ENCODE measurements at regions not wholly inside any gene's neighbourhood (a gene's known extent, or its start where the extent isn't known, plus 50 kb on each side); places are given as distances from the start of the nearest gene placed in this dataset.

DNA sequence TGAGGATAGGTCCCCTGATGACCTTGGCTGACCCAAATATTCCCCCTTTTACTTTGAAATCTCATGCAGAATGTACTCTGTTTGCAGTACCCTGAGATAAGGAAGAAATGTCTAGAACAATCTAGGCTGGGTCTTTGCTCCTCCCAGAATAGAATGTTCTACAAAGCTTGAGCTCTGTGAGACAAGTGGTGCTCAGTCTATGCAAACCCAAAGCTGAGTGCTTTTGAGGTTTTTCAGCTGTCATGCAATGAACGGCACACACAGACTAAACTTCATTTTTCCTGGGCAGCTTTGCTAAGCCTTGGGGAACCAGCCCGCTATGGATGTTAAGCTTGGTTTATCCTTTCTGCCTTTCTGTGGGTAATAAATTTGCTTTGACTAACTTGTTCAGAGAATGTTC, 513.6 kb downstream of the FAT4 start:
- DNase-seq = no peak

DNA sequence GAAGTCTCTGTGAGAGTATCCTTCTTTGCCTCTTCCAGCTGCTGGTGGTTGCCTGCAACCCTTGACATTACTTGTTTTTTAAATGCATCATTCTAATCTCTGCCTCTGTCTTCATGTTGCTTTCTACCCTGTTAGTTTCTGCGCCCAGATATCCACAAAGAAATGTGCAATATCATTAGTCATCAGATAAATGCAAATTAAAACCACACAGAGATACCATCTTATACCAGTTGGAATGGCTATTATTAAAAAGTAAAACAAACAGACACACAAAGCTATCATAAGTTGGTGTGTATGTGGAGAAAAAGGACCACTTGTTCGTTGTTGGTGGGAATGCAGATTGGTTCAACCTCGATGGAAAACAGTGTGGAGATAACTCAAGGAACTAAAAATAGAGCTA, 517.4 kb downstream of the FAT4 start:
- no peak for DNase-seq

DNA sequence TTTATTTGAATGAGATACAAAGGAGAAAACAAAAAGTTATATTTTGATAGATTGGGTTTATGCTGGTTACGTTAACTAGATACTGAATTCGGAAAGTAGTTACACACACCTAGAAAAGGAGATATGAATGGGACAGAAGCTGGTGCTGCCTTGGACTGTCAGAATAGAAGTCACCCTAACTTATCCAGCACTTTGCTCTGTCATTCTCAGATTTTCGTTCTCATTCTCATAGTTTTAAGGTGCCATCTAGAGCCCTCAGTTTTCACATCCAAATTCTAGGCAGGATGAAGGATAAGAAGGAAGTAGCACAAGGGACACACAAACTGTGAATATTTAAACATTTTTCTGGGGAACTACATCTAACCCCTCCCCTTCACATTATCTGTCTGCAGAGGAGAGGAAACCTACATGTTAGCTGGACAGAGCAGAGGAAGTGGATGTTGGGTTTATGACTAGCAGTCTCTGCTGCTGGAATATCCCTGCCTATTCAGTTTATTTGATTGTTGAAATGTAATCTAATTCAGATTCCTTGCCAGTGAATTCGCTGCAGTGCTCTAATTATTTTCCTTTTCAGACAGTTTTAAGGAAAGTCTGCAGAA, 521.9 kb downstream of the FAT4 start:
- no peak for DNase-seq

DNA sequence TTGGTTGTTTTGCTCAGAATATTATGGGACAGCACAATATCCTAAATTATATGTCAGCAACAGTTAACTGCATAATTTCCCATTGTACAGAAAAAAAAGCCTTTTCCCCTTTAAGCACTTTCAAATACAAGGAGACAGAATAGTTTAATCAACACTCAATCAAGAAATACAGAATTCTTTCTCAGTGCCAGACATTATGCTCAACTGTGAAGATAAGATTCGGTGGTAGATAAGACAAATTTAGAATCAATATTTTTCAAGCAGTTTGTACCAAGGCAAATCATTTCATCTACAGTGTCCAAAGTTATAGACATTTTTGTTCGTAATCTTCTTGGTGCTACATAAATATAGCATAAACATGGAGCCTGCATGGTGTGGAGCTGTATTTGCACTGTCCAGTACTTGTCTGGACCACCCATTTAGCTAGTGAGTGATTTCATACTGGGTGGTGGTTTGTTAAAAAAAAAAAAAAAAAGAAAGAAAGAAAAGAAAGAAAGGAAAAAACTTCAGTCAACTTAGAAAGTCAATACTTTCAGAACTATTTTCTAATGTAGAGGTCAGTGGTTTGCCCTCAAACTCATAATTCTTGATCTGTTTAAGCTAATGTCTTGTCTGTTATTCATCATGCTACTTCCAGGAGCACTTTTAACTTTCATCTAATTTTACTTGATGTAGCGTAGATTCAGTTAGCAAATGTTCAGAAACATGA, 522.9 kb downstream of the FAT4 start:
- no peak for DNase-seq

DNA sequence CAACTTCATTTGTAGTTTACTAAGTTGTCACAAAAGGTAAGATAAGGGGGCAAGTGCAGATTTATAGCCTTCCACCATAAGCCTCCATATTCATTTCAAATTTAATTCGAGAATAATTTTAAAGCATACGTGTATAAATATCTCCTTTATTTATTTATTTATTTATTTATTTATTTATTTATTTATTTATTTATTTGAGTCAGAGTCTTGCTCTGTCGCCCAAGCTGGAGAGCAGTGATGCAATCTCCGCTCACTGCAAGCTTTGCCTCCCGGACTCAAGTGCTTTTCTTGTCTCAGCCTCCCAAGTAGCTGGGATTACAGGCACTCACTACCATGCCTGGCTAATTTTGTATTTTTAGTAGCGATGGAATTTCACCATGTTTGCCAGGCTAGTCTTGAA, 523.4 kb downstream of the FAT4 start:
- no peak for DNase-seq

- no peak for DNase-seq
Measured at GRCh38 chr4:125838924-125839323, 524.2 kb downstream of the FAT4 start.

- no peak for DNase-seq
Measured at GRCh38 chr4:125843947-125844346, 529.2 kb downstream of the FAT4 start.

DNA sequence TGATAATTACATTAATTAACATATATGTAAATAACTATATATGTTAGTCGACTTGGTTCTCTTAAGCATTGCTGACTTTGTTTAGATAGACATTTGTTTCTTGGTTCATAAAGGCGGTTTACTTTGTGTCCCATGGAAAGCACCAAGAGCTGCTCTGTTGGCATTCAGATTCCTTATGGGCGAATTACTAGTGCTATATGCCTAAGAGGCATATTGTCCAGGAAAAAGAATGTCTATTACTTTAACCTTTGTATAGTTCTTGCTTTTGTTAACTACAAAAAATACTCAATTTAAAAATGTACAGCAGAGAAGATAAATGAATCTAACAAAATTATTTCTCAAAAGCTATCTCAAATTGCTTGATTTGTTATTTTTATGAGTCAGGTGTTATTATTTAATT, 532.8 kb downstream of the FAT4 start:
- no peak for DNase-seq

- no peak for DNase-seq
Measured at GRCh38 chr4:125849869-125850268, 535.1 kb downstream of the FAT4 start.

DNA sequence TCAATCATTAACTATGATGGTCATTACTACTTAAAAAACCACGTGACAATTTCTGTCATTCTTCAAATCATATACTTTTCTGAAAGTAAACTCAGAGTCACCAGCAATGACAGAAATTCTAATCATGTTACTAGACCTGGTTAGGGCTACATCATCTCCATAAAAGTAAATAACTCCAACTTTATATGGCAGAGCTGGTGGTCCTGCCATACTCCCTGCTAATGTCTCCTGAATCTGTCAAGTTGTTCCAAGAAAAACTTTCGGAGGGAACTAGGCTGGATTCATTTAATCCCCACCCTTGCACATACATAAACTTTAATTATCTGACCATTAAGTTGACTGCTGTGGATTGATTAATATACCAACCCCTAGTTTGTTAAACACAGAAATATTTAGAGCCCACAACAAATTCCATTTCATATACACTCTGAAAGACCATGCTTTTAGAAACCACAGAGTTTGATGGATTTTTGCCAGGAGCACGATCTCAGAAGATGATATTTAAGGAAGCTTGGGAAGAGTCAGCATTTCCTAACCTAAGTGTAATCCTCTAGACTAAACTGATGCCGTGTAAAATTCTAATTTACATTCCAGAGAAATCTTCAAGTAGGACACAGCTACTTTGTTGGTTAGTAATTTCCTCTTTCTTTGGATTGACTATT, 577.0 kb downstream of the FAT4 start:
- DNase-seq = no peak

GRCh38 chr4:125904802-125905201, 590.0 kb downstream of the FAT4 start:
- DNase-seq = no peak

- DNase-seq = no peak
Measured at GRCh38 chr4:125911058-125911457, 596.3 kb downstream of the FAT4 start.

GRCh38 chr4:125911481-125911880, 596.7 kb downstream of the FAT4 start:
- DNase-seq = no peak

GRCh38 chr4:125917559-125917958, 602.8 kb downstream of the FAT4 start:
- no peak for DNase-seq

GRCh38 chr4:125928652-125929051, 613.9 kb downstream of the FAT4 start:
- DNase-seq = no peak

GRCh38 chr4:125938541-125938940, 623.8 kb downstream of the FAT4 start:
- DNase-seq = no peak

DNA sequence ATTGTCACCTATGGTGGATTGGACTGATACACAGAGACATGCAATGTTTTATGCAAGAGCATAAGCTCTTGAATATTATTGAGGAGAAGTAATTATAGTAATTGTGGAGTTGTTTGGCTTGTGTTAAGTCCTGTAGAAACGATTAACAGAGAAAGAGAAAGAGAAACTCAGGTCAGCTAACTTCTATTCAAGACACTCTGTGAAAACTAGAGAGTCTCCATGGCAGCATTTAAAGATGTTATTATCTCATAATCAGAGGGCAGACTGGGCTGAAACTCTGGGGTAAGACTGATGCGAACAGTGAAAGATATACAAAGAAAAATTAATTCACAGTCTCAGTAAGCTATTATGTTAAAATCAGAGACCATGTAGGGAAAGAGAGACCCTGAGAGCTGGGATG, 625.7 kb downstream of the FAT4 start:
- DNase-seq = no peak

DNA sequence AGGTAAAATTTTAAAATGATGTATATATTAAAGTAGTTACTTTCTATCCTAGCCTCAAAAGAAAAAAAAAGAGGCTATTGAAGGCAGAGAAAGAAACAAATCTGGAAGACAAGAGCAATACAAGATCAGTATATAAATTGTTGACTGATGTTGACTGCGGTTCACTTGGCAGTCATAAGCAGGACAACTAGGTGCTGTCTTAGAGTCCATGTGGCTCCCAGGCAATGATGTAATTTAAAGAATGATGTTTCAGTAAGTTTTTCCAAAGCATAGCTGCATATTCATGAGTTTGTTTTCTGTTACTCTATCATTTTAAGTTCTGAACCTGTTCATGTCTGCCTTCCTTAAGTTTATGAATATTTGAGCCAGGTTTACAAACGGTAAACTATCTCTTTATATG, 630.2 kb downstream of the FAT4 start:
- DNase-seq = no peak

GRCh38 chr4:125948021-125948420, 633.3 kb downstream of the FAT4 start:
- no peak for DNase-seq

- DNase-seq = no peak
Measured at GRCh38 chr4:125951261-125951887, 636.6 kb downstream of the FAT4 start.

DNA sequence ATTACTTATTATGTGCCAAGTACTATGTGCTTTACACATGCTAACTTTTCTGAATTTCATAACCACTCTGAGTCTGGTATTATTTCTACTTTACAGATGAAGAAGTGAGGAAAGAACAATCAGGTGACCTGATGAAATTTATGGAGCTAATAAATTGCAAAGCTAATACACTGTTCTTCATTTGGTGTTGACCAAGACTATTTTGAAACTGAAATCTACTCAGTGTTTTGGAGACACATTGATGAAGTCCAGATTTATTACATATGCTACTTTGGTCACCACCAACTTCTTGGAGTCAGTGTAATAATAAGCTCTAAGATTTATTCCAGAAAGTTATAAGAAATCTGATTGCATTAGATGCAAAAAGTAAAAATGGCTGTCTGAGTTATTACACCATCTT, 637.9 kb downstream of the FAT4 start:
- no peak for DNase-seq

GRCh38 chr4:125956276-125956675, 641.5 kb downstream of the FAT4 start:
- DNase-seq = no peak

GRCh38 chr4:125958519-125958918, 643.8 kb downstream of the FAT4 start:
- no peak for DNase-seq

- DNase-seq = no peak
Measured at GRCh38 chr4:125961626-125962025, 646.9 kb downstream of the FAT4 start.

Measured in NCI-H748 treated with DMSO at 0.1 percent for 48 hours (cell line).